Spleen (tissue), 7 donors: ENCODE measurements at regions not wholly inside any gene's neighbourhood (a gene's known extent, or its start where the extent isn't known, plus 50 kb on each side); places are given as distances from the start of the nearest gene placed in this dataset.

ENCODE experiments used
- CTCF ChIP-seq, 11 experiments: fragments of 200-600 bp in 7 of 11; fragments of 450-650 bp in 4 of 11; sonication (generic) in 4 of 11; IDR thresholded peaks in 8 of 11; conservative IDR thresholded peaks in 3 of 11; 1 replicate in 7 of 11; 2 replicates in 4 of 11; pipeline versions ENCODE4 v1.4.0 to v1.8.0; 2016 to 2021; ENCODE audit warnings: antibody characterized with exemption in 11 of 11, inconsistent platforms in 4 of 11, mild to moderate bottlenecking in 1 of 11
- POLR2A ChIP-seq, 3 donors: fragments of 450-650 bp; IDR thresholded peaks; one replicate each; pipeline ENCODE4 v1.5.1; 2017; ENCODE audit warnings: antibody characterized with exemption in 3 of 3, mild to moderate bottlenecking in 1 of 3
- POLR2AphosphoS5 ChIP-seq, 3 donors: sonication (generic); formaldehyde crosslinking; IDR thresholded peaks; one replicate each; pipeline ENCODE4 v1.5.1; 2017; ENCODE audit warnings: antibody characterized with exemption in 3 of 3
- donor health status: DM: no; HTN: no; CAD: no; lungs with moderate emphysema.
- donor health status: DM: no; HTN: no; CAD: no.
- donor health status: DM: no; HTN: no; CAD: no.

DNA sequence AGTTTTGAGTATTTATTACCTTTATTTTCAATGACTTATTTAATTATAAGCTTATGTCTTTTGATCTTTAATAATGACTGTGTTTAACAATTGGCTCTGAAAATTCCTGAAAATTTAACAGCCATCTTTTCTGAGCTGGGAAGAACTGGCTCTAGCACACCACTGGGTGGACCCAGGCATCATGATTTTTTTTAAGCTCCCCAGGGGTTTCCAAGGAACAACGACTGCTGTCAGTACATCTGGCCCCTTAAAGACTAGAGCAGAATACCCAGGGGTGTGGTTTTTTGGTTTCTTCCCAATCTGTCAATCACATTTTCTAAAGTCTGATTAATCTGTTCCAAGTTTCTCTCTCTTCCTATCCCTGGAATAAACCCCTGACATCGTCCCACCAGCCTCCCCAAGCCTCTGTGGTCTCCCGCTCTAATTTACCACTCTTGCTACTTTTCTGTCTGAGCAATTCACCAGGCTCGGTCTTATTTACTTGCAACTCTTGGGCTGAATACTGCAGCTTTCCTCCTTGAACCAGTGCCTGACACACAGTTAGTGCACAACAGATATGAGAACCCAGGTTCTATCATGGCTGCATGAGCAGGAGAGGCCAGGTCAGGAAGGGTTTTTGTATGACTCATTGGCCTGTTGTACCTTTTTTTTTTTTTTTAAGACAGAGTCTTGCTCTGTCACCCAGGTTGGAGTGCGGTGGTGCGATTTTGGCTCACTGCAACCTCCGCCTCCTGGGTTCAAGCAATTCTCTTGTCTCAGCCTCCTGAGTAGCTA, 321.9 kb downstream of the ZSWIM6 start:
- TF ChIP-seq POLR2A (IDR thresholded peaks at IDR 0.05) (no peak), POLR2AphosphoS5 (IDR thresholded peaks at IDR 0.05) (no peak), CTCF (IDR thresholded peaks at IDR 0.05 in 8 of 11, conservative IDR thresholded peaks at IDR 0.05 in 3 of 11) (no peak)
